ENCODE measurements at regions not wholly inside any gene's neighbourhood (a gene's known extent, or its start where the extent isn't known, plus 50 kb on each side); places are given as distances from the start of the nearest gene placed in this dataset.

- 57% methylated on average over 7 of the region's 7 CpGs for WGBS
- no peak for TF ChIP-seq CTCF (IDR thresholded peaks at IDR 0.05)
- no peak for TF ChIP-seq POLR2A (IDR thresholded peaks at IDR 0.05)
- TF ChIP-seq POLR2AphosphoS5 (IDR thresholded peaks at IDR 0.05): no peak
These were observed 221.2 kb upstream of the ANKH start for GRCh38 chr5:15092801-15093200.

DNA sequence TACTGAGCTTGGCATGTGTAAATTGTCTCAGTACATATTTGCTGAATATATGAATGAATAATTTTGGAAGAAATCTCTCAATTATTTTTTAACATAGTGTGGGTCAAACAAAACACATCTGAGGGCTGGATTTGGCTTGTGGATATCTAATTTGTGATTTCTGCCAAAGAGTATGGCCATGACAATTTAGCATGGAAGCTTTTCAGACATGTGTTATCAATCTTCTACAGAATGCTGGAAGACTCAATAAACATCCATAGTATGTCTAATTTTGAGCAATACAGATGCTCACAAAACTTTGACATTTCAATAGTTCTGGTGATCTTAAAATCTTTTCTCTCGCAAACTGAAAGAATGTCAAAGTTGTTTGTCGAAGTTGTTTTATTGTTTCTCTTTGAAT, 214.1 kb upstream of the ANKH start:
- Histone ChIP-seq H3K4me1 (replicated peaks) (no peaks in the 10 kb centered on the region), H3K27ac (no peak overlapping the region), H3K9me3 (no peaks in the 10 kb centered on the region), H3K27me3 (replicated peaks; ENCODE audit: insufficient read depth) (no peaks in the 10 kb centered on the region), H3K36me3 (no peaks in the 10 kb centered on the region), H3K4me3 (no peak overlapping the region)
- TF ChIP-seq POLR2A (IDR thresholded peaks at IDR 0.05) (no peak), POLR2AphosphoS5 (IDR thresholded peaks at IDR 0.05) (no peak), CTCF (IDR thresholded peaks at IDR 0.05) (no peak)
- 71% methylated on average over 2 of the region's 2 CpGs for WGBS
- intact Hi-C loops (cut with DNase I): no loop called here
- no peak for DNase-seq (ENCODE audit: low spot score)

More at GRCh38 chr5:15092801-15093200, 221.2 kb upstream of the ANKH start:
- H3K36me3 ChIP-seq: no peaks in the 10 kb centered on the region
- no peaks in the 10 kb centered on the region for H3K27me3 ChIP-seq (replicated peaks; ENCODE audit: insufficient read depth)
- H3K27ac ChIP-seq: no peak overlapping the region
- no peaks in the 10 kb centered on the region for H3K4me1 ChIP-seq (replicated peaks)
- no peak for DNase-seq (ENCODE audit: low spot score)
- no peaks in the 10 kb centered on the region for H3K9me3 ChIP-seq
- intact Hi-C loops (cut with DNase I): no loop called here
- no peak overlapping the region for H3K4me3 ChIP-seq

DNA sequence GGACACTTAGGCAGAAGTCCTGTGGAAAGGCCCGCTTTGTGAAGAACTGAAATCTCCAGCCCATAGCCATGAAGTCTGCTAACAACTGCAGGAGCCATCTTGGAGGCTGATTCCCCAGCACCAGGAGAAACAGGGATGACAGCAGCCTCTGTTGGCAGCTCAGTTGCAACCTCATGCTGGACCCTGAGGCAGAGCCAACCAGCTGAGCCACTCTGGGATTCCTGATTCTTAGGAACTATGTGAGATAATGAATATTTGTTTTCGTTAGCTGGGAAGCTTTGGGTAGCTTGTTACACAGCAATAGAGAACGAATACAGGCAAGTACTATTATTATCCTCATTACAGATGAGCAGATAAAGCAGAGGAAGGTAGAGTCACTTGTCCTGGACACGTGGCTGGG, 210.5 kb upstream of the ANKH start:
- H3K27ac ChIP-seq: no peak overlapping the region
- no peaks in the 10 kb centered on the region for H3K36me3 ChIP-seq
- TF ChIP-seq POLR2AphosphoS5 (IDR thresholded peaks at IDR 0.05) (no peak), POLR2A (IDR thresholded peaks at IDR 0.05) (no peak), CTCF (IDR thresholded peaks at IDR 0.05) (no peak)
- H3K9me3 ChIP-seq: no peaks in the 10 kb centered on the region
- no peak for DNase-seq (ENCODE audit: low spot score)
- H3K4me1 ChIP-seq (replicated peaks): no peaks in the 10 kb centered on the region
- no peaks in the 10 kb centered on the region for H3K27me3 ChIP-seq (replicated peaks; ENCODE audit: insufficient read depth)
- intact Hi-C loops (cut with DNase I): no loop called here
- WGBS: 61% methylated on average over 4 of the region's 4 CpGs
- H3K4me3 ChIP-seq: no peak overlapping the region

DNA sequence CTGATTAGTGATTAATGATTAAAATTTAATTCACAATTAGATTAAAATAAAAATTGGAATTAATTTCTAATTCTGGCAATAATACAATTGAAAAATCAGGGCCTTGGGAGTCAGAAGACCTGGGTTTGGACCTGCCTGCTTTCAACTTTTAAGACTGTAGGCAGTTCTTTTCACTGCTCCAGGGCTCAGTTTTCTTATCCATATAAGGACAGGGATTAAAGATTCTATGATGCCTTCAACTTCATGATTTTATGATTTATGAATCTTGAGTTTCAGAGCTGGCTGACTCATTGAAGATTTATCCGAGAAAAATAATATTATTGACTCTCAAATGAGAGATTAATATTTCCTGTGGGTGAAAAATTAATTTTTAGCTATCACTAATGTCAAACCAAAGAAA, 208.6 kb upstream of the ANKH start:
- DNase-seq (ENCODE audit: low spot score): no peak
- no peak for TF ChIP-seq CTCF (IDR thresholded peaks at IDR 0.05)
- TF ChIP-seq POLR2AphosphoS5 (IDR thresholded peaks at IDR 0.05): no peak
- no peak for TF ChIP-seq POLR2A (IDR thresholded peaks at IDR 0.05)
- H3K36me3 ChIP-seq: no peaks in the 10 kb centered on the region
- no peaks in the 10 kb centered on the region for H3K27me3 ChIP-seq (replicated peaks; ENCODE audit: insufficient read depth)
- H3K27ac ChIP-seq: no peak overlapping the region
- H3K4me3 ChIP-seq: no peak overlapping the region
- no peaks in the 10 kb centered on the region for H3K9me3 ChIP-seq
- no peaks in the 10 kb centered on the region for H3K4me1 ChIP-seq (replicated peaks)
- 64% methylated on average over 1 of the region's 1 CpG for WGBS
- intact Hi-C loops (cut with DNase I): no loop called here

GRCh38 chr5:15079566-15079965, 208.0 kb upstream of the ANKH start:
- Histone ChIP-seq H3K9me3 (no peaks in the 10 kb centered on the region), H3K4me1 (replicated peaks) (no peaks in the 10 kb centered on the region), H3K4me3 (no peak overlapping the region), H3K27ac (no peak overlapping the region), H3K36me3 (no peaks in the 10 kb centered on the region), H3K27me3 (replicated peaks; ENCODE audit: insufficient read depth) (no peaks in the 10 kb centered on the region)
- intact Hi-C loops (cut with DNase I): no loop called here
- DNase-seq (ENCODE audit: low spot score): no peak
- TF ChIP-seq POLR2AphosphoS5 (IDR thresholded peaks at IDR 0.05) (no peak), CTCF (IDR thresholded peaks at IDR 0.05) (no peak), POLR2A (IDR thresholded peaks at IDR 0.05) (no peak)
- WGBS: 49% methylated on average over 3 of the region's 3 CpGs
